AML-193 (cell line): ENCODE measurements at regions not wholly inside any gene's neighbourhood (a gene's known extent, or its start where the extent isn't known, plus 50 kb on each side); places are given as distances from the start of the nearest gene placed in this dataset.

Source experiments
- DNase-seq, 2 experiments: peaks; one replicate each; lab custom pipeline; 2025; lab: John Stamatoyannopoulos, UW

- no peak for DNase-seq
Measured at GRCh38 chr1:30034105-30034626, 689.2 kb downstream of the MATN1 start.

GRCh38 chr1:30033256-30034104 is 689.9 kb downstream of the MATN1 start:
- no peak for DNase-seq

- DNase-seq, result no peak
Measured at GRCh38 chr1:30032302-30032701, 691.1 kb downstream of the MATN1 start.

GRCh38 chr1:30029677-30030076 is 693.7 kb downstream of the MATN1 start:
- no peak for DNase-seq

- no peak for DNase-seq
Measured at GRCh38 chr1:30028939-30029338, 694.4 kb downstream of the MATN1 start.

GRCh38 chr1:30028283-30028682 is 695.1 kb downstream of the MATN1 start:
- no peak for DNase-seq

GRCh38 chr1:30027247-30027646 is 696.1 kb downstream of the MATN1 start:
- DNase-seq, result no peak

GRCh38 chr1:30024411-30025195 is 698.8 kb downstream of the MATN1 start:
- no peak for DNase-seq

- DNase-seq, result no peak
Measured at GRCh38 chr1:30023339-30024022, 699.9 kb downstream of the MATN1 start.

- DNase-seq, result no peak
Measured at GRCh38 chr1:30014031-30014430, 709.4 kb downstream of the MATN1 start.

GRCh38 chr1:30012455-30013440 is 710.6 kb downstream of the MATN1 start:
- no peak for DNase-seq

GRCh38 chr1:30011970-30012369 is 711.4 kb downstream of the MATN1 start:
- DNase-seq, result no peak

- DNase-seq, result no peak
Measured at GRCh38 chr1:30010506-30011106, 712.8 kb downstream of the MATN1 start.

GRCh38 chr1:30009720-30010119 is 713.7 kb downstream of the MATN1 start:
- no peak for DNase-seq

GRCh38 chr1:30008998-30009657 is 714.3 kb downstream of the MATN1 start:
- DNase-seq, result no peak

- DNase-seq, result no peak
Measured at GRCh38 chr1:30008372-30008997, 714.9 kb downstream of the MATN1 start.

GRCh38 chr1:30005972-30006619 is 717.3 kb downstream of the MATN1 start:
- DNase-seq, result no peak

- no peak for DNase-seq
Measured at GRCh38 chr1:30001732-30002039, 721.7 kb downstream of the MATN1 start.

- DNase-seq, result no peak
Measured at GRCh38 chr1:30001011-30001731, 722.2 kb downstream of the MATN1 start.
